Naive B cell (primary cell): ENCODE measurements at regions not wholly inside any gene's neighbourhood (a gene's known extent, or its start where the extent isn't known, plus 50 kb on each side); places are given as distances from the start of the nearest gene placed in this dataset.

Source experiments
- ATAC-seq, 2 donors: fragments of 150-1000 bp; cut with Tn5 transposase; 2 replicates each; pipeline ENCODE4 v1.10.0; 2021; ENCODE audit warnings: low read depth in 2 of 2, mild to moderate bottlenecking in 2 of 2, moderate library complexity in 2 of 2
- DNase-seq: peaks from one replicate; pipeline ENCODE4 v3.0.0; 2022
- H3K27ac Mint-ChIP-seq, 6 donors: one replicate each; pipeline ENCODE4 v1.8.0; 2020 to 2022; ENCODE audit warnings: mild to moderate bottlenecking in 6 of 6, mixed read lengths in 6 of 6, moderate library complexity in 5 of 6, inconsistent platforms in 2 of 6
- H3K27me3 Mint-ChIP-seq, 3 donors: one replicate each; pipeline ENCODE4 v1.8.0; 2021 to 2022; ENCODE audit warnings: mixed read lengths in 3 of 3, mild to moderate bottlenecking in 1 of 3
- H3K36me3 Mint-ChIP-seq, 2 donors: one replicate each; pipeline ENCODE4 v1.8.0; 2020 to 2022; ENCODE audit warnings: mixed read lengths in 2 of 2, inconsistent platforms in 1 of 2, mild to moderate bottlenecking in 1 of 2
- H3K4me1 Mint-ChIP-seq, 3 donors: one replicate each; pipeline ENCODE4 v1.8.0; 2020 to 2022; ENCODE audit warnings: mixed read lengths in 3 of 3, inconsistent platforms in 1 of 3, mild to moderate bottlenecking in 1 of 3, moderate library complexity in 1 of 3
- H3K4me3 Mint-ChIP-seq, 8 donors: one replicate each; pipeline ENCODE4 v1.8.0; 2020 to 2022; ENCODE audit warnings: mild to moderate bottlenecking in 8 of 8, mixed read lengths in 8 of 8, moderate library complexity in 8 of 8, inconsistent platforms in 2 of 8
- H3K9me3 Mint-ChIP-seq, 7 donors: one replicate each; pipeline ENCODE4 v1.8.0; 2020 to 2022; ENCODE audit warnings: mixed read lengths in 7 of 7, mild to moderate bottlenecking in 5 of 7, inconsistent platforms in 2 of 7, moderate library complexity in 1 of 7

DNA sequence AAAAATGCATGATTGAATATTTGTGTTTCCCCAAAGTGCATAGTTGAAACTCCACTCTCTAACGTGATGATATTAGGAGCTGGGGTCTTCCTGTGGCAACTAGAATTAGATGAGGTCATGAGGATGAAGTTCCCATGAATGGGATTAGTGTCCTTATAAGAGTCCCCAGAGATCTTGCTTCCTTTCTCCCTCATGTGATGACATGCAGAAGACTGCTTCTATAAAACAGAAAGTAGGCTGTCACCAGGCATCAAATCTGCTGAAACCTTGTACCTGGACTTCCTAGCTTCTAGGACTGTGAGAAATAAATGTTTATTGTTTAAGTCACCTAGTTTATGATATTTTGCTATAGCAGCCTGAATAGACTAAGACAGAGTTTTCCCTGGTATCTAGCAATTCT, 586.5 kb upstream of the EPHA7 start:
- DNase-seq (no peak), ATAC-seq (no peak)
- Mint-ChIP-seq H3K4me1 (no peaks in the 10 kb centered on the region), H3K27me3 (no peaks in the 10 kb centered on the region), H3K27ac (no peak overlapping the region), H3K9me3 (peaks cover 0 to 5% (median 0%) of the 10 kb centered on the region in 7 donors), H3K36me3 (no peaks in the 10 kb centered on the region), H3K4me3 (no peak overlapping the region)

DNA sequence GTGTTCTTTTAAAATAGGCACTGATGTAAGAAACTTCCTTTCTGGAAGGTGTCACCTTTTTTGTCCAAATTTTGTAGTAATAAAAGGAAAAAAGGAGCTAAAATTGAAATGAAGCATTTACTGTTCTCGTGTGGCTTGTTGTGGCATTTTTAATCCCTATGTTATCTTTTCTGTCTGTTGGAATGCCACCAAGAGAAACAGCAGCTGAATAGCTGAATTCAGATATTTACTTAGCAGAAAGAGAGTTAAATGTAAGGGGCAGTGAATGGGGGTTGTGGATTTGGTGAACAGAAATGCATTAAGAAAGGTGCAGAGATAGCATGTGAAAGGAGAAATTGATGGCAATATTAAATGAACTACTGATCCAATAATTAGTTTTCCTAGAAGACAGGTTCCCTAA, 573.6 kb upstream of the EPHA7 start:
- ATAC-seq (no peak), DNase-seq (no peak)
- Mint-ChIP-seq H3K27me3 (no peaks in the 10 kb centered on the region), H3K27ac (no peak overlapping the region), H3K36me3 (no peaks in the 10 kb centered on the region), H3K4me3 (no peak overlapping the region), H3K4me1 (no peaks in the 10 kb centered on the region), H3K9me3 (peaks cover 0 to 5% (median 0%) of the 10 kb centered on the region in 7 donors)

DNA sequence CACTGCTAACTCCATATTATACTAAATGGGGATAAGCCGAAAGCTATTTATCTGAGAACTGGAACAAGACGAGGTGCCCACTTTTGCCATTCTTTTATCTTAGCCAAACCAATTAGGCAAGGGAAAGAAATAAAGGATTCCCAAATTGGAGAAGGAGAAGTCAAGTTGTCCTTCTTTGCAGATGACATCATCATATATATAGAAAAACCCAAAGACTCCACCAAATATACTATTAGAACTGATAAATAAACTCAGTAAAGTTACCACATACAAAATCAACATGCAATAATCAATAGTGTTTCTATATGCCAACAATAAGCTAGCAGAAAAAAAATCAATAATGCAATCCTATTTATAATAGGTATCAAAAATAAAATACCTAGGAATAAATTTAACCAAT, 570.3 kb upstream of the EPHA7 start:
- DNase-seq (no peak), ATAC-seq (no peak)
- Mint-ChIP-seq H3K27me3 (no peaks in the 10 kb centered on the region), H3K36me3 (no peaks in the 10 kb centered on the region), H3K9me3 (peaks cover 0 to 5% (median 0%) of the 10 kb centered on the region in 7 donors), H3K27ac (no peak overlapping the region), H3K4me1 (no peaks in the 10 kb centered on the region), H3K4me3 (no peak overlapping the region)

DNA sequence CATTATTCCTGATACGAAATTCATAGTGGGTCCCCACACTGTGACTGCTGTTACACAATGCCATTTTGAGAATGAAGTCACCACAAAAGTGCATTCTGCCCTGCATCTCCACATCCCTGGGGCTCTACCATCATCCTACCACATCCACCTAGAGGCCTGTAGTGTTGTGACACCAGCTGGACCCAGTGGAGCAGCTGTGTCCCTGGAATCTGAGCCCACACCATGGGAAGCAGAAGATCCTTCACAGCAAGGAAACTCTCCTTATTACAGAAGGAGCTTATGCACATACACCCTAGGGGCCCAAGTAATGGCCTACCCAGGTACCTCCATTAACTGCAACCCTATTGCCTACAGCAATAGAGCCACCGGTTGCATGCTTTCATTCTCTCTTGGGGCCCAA, 566.6 kb upstream of the EPHA7 start:
- no peaks in the 10 kb centered on the region for H3K4me1 Mint-ChIP-seq
- ATAC-seq (no peak), DNase-seq (no peak)
- H3K4me3 Mint-ChIP-seq, result no peak overlapping the region
- no peak overlapping the region for H3K27ac Mint-ChIP-seq
- H3K36me3 Mint-ChIP-seq, result no peaks in the 10 kb centered on the region
- no peaks in the 10 kb centered on the region for H3K27me3 Mint-ChIP-seq
- peaks cover 0 to 7% (median 1%) of the 10 kb centered on the region in 7 donors for H3K9me3 Mint-ChIP-seq

- no peak overlapping the region for H3K27ac Mint-ChIP-seq
- H3K4me3 Mint-ChIP-seq, result no peak overlapping the region
- H3K9me3 Mint-ChIP-seq, result peaks cover 0 to 12% (median 3%) of the 10 kb centered on the region in 7 donors
- no peaks in the 10 kb centered on the region for H3K36me3 Mint-ChIP-seq
- no peaks in the 10 kb centered on the region for H3K27me3 Mint-ChIP-seq
- no peak for ATAC-seq
- no peaks in the 10 kb centered on the region for H3K4me1 Mint-ChIP-seq
- DNase-seq, result no peak
These were observed 555.8 kb upstream of the EPHA7 start for GRCh38 chr6:93975159-93975558.

DNA sequence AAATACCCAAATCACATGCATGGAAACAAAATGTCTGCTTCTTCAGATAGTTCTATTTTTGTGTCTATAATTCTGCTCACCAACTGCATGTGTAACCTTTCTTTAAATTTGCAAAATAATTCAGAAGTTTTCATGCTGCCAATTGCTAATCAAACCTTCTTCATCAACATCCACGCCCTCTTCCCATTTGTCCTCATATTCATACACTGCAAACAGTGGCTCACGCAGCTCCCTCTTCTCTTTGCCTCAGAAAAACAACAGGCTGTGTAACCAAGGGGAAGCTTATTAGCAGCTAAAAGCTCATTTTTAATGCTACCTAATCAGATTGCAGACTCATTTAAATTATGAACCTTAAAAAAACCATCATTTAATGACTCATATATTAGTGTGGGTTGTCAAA, 555.0 kb upstream of the EPHA7 start:
- Mint-ChIP-seq H3K27ac (peak overlapping the region in 1 of 6 donors; percentile 49), H3K4me1 (no peaks in the 10 kb centered on the region), H3K4me3 (no peak overlapping the region), H3K36me3 (no peaks in the 10 kb centered on the region), H3K27me3 (no peaks in the 10 kb centered on the region), H3K9me3 (peaks cover 0 to 12% (median 3%) of the 10 kb centered on the region in 7 donors)
- DNase-seq (no peak), ATAC-seq (no peak)

DNA sequence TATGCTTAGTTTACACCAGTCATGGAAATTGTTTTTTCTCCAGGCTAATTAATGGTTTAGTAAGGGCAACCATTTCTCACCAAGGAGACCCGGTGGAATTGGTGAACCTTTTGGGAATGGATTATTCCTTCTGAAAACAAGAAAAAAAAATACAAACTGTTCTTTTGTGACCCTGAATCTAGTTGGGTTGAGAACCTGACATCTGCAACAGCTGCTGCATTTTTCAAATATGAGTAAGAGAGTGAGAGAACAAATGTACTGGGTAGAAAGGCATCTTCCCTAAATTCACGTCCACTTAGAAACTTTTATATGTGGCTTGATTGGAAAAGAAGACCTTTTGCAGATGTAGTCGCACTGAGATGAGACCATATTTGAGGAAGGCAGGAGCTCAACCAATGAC, 553.4 kb upstream of the EPHA7 start:
- H3K4me3 Mint-ChIP-seq, result no peak overlapping the region
- DNase-seq (no peak), ATAC-seq (no peak)
- H3K9me3 Mint-ChIP-seq, result peaks cover 0 to 12% (median 2%) of the 10 kb centered on the region in 7 donors
- H3K27ac Mint-ChIP-seq, result no peak overlapping the region
- H3K27me3 Mint-ChIP-seq, result no peaks in the 10 kb centered on the region
- H3K4me1 Mint-ChIP-seq, result no peaks in the 10 kb centered on the region
- no peaks in the 10 kb centered on the region for H3K36me3 Mint-ChIP-seq

GRCh38 chr6:93970684-93971083, 551.3 kb upstream of the EPHA7 start:
- DNase-seq (no peak), ATAC-seq (no peak)
- Mint-ChIP-seq H3K9me3 (peaks cover 0 to 12% (median 2%) of the 10 kb centered on the region in 7 donors), H3K27me3 (no peaks in the 10 kb centered on the region), H3K27ac (no peak overlapping the region), H3K4me1 (no peaks in the 10 kb centered on the region), H3K36me3 (no peaks in the 10 kb centered on the region), H3K4me3 (no peak overlapping the region)

DNA sequence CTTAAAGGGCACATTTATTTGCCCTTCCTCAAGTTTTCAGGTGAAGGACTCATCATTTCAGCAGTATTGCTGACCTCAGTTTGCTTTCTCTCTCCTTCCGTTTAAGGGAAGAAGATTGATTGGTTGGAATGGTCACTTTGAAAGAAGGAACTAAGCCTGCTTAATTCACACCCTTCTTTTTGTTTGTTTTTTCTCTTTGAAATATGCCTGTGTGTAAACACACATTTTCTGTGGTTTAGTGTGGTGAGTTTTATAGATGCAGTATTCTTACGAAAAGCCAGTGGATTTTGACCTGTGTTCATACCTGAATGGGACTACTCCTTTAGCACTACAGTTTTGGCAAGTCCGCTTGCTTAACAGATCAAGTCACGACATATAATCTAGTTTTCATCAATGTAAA, 548.8 kb upstream of the EPHA7 start:
- Mint-ChIP-seq H3K27ac (no peak overlapping the region), H3K4me3 (no peak overlapping the region), H3K4me1 (no peaks in the 10 kb centered on the region), H3K27me3 (no peaks in the 10 kb centered on the region), H3K36me3 (no peaks in the 10 kb centered on the region), H3K9me3 (peaks cover 0 to 8% (median 1%) of the 10 kb centered on the region in 7 donors)
- DNase-seq, result no peak
- no peak for ATAC-seq

- no peak overlapping the region for H3K4me3 Mint-ChIP-seq
- no peak overlapping the region for H3K27ac Mint-ChIP-seq
- peaks cover 0 to 5% (median 0%) of the 10 kb centered on the region in 7 donors for H3K9me3 Mint-ChIP-seq
- ATAC-seq (no peak), DNase-seq (no peak)
- H3K27me3 Mint-ChIP-seq, result no peaks in the 10 kb centered on the region
- H3K4me1 Mint-ChIP-seq, result no peaks in the 10 kb centered on the region
- no peaks in the 10 kb centered on the region for H3K36me3 Mint-ChIP-seq
These were observed 545.6 kb upstream of the EPHA7 start for GRCh38 chr6:93964926-93965325.

- no peak overlapping the region for H3K4me3 Mint-ChIP-seq
- H3K36me3 Mint-ChIP-seq, result no peaks in the 10 kb centered on the region
- no peaks in the 10 kb centered on the region for H3K4me1 Mint-ChIP-seq
- no peaks in the 10 kb centered on the region for H3K27me3 Mint-ChIP-seq
- DNase-seq, result no peak
- no peak overlapping the region for H3K27ac Mint-ChIP-seq
- H3K9me3 Mint-ChIP-seq, result peaks cover 0 to 5% (median 0%) of the 10 kb centered on the region in 7 donors
- ATAC-seq, result no peak
These were observed 545.0 kb upstream of the EPHA7 start for GRCh38 chr6:93964321-93964720.

DNA sequence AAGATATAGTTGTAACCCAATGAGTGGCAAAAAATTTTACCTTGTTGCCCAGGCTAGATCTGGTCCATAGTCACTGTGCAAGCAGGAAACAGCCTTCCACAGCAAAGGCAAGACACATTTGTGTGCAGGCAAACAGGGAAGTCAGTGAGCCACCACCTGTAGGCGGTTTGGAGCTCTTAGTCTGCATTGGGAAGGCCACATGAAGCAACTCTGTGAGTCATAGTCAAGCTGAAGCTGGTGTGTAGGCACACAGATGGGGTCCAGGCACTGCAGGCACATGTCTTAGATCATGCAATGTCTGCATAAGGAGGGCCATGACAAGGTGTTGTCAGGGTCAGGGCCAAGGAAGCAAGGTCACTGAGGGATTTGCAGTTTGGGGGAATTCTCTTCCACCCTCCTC, 543.2 kb upstream of the EPHA7 start:
- H3K27me3 Mint-ChIP-seq, result no peaks in the 10 kb centered on the region
- H3K27ac Mint-ChIP-seq, result no peak overlapping the region
- no peak for DNase-seq
- peaks cover 0 to 5% (median 0%) of the 10 kb centered on the region in 7 donors for H3K9me3 Mint-ChIP-seq
- no peak overlapping the region for H3K4me3 Mint-ChIP-seq
- H3K4me1 Mint-ChIP-seq, result no peaks in the 10 kb centered on the region
- no peaks in the 10 kb centered on the region for H3K36me3 Mint-ChIP-seq
- no peak for ATAC-seq

- no peaks in the 10 kb centered on the region for H3K9me3 Mint-ChIP-seq
- ATAC-seq (no peak), DNase-seq (no peak)
- H3K4me3 Mint-ChIP-seq, result no peak overlapping the region
- H3K4me1 Mint-ChIP-seq, result no peaks in the 10 kb centered on the region
- H3K27ac Mint-ChIP-seq, result no peak overlapping the region
- H3K36me3 Mint-ChIP-seq, result no peaks in the 10 kb centered on the region
- H3K27me3 Mint-ChIP-seq, result no peaks in the 10 kb centered on the region
These were observed 535.2 kb upstream of the EPHA7 start for GRCh38 chr6:93954584-93954983.

- H3K27me3 Mint-ChIP-seq, result no peaks in the 10 kb centered on the region
- H3K27ac Mint-ChIP-seq, result no peak overlapping the region
- ATAC-seq (no peak), DNase-seq (no peak)
- H3K4me3 Mint-ChIP-seq, result no peak overlapping the region
- H3K36me3 Mint-ChIP-seq, result no peaks in the 10 kb centered on the region
- H3K9me3 Mint-ChIP-seq, result peaks cover 0 to 8% (median 0%) of the 10 kb centered on the region in 7 donors
- H3K4me1 Mint-ChIP-seq, result no peaks in the 10 kb centered on the region
These were observed 524.3 kb upstream of the EPHA7 start for GRCh38 chr6:93943661-93944060.

DNA sequence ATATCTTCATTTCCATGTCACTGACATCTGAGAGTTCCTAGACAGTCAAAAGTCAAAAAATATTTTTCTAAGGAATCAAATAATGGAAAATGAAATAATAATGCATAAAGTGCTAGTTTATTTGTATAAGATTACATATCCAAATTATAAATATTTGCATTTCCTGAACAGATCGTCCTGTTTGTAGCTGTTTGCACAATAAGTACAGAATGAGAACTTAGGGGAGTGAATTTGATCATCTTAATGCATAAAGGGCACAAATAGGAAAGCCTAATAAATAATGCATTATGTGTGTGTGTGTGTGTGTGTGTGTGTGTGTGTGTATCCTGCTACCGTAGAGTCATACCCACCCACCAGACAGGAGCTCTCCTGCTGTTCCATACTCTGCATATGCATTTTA, 521.0 kb upstream of the EPHA7 start:
- peaks cover 0 to 4% (median 0%) of the 10 kb centered on the region in 7 donors for H3K9me3 Mint-ChIP-seq
- no peaks in the 10 kb centered on the region for H3K4me1 Mint-ChIP-seq
- DNase-seq, result no peak
- no peaks in the 10 kb centered on the region for H3K27me3 Mint-ChIP-seq
- H3K36me3 Mint-ChIP-seq, result no peaks in the 10 kb centered on the region
- ATAC-seq, result no peak
- no peak overlapping the region for H3K27ac Mint-ChIP-seq
- H3K4me3 Mint-ChIP-seq, result no peak overlapping the region
